NCI-H345 treated with DMSO at 0.1 percent for 48 hours (cell line): ENCODE measurements at regions not wholly inside any gene's neighbourhood (a gene's known extent, or its start where the extent isn't known, plus 50 kb on each side); places are given as distances from the start of the nearest gene placed in this dataset.

Experiments used
- DNase-seq: peaks from one replicate; lab custom pipeline; 2025; ENCODE audit not compliant: unreplicated experiment; lab: John Stamatoyannopoulos, UW

- no peak for DNase-seq
Measured at GRCh38 chrX:45710081-45710801, 509.6 kb upstream of the DIPK2B start.

GRCh38 chrX:45709381-45709780 is 508.7 kb upstream of the DIPK2B start:
- DNase-seq, result no peak

- no peak for DNase-seq
Measured at GRCh38 chrX:45699158-45699557, 498.5 kb upstream of the DIPK2B start.

- DNase-seq, result no peak
Measured at GRCh38 chrX:45697591-45697990, 496.9 kb upstream of the DIPK2B start.

- no peak for DNase-seq
Measured at GRCh38 chrX:45696736-45697135, 496.1 kb upstream of the DIPK2B start.

- no peak for DNase-seq
Measured at GRCh38 chrX:45689971-45690370, 489.3 kb upstream of the DIPK2B start.

GRCh38 chrX:45683914-45684313 is 483.2 kb upstream of the DIPK2B start:
- no peak for DNase-seq

- no peak for DNase-seq
Measured at GRCh38 chrX:45681891-45682290, 481.2 kb upstream of the DIPK2B start.

GRCh38 chrX:45669715-45670340 is 469.2 kb upstream of the DIPK2B start:
- no peak for DNase-seq

- no peak for DNase-seq
Measured at GRCh38 chrX:45668686-45669443, 468.2 kb upstream of the DIPK2B start.

GRCh38 chrX:45667666-45668065 is 467.0 kb upstream of the DIPK2B start:
- no peak for DNase-seq

GRCh38 chrX:45664727-45665290 is 464.1 kb upstream of the DIPK2B start:
- no peak for DNase-seq

GRCh38 chrX:45660477-45660876 is 459.8 kb upstream of the DIPK2B start:
- DNase-seq, result no peak

- DNase-seq, result no peak
Measured at GRCh38 chrX:45633419-45633818, 432.7 kb upstream of the DIPK2B start.

GRCh38 chrX:45632506-45632905 is 431.8 kb upstream of the DIPK2B start:
- no peak for DNase-seq

- no peak for DNase-seq
Measured at GRCh38 chrX:45630078-45630477, 429.4 kb upstream of the DIPK2B start.

GRCh38 chrX:45628041-45628440 is 427.4 kb upstream of the DIPK2B start:
- DNase-seq, result no peak

GRCh38 chrX:45623266-45623665 is 422.6 kb upstream of the DIPK2B start:
- no peak for DNase-seq

- DNase-seq, result no peak
Measured at GRCh38 chrX:45622538-45622937, 421.9 kb upstream of the DIPK2B start.

- DNase-seq, result no peak
Measured at GRCh38 chrX:45622042-45622423, 421.4 kb upstream of the DIPK2B start.

GRCh38 chrX:45621376-45622041 is 420.8 kb upstream of the DIPK2B start:
- no peak for DNase-seq
